GM18951 (cell line): ENCODE measurements at regions not wholly inside any gene's neighbourhood (a gene's known extent, or its start where the extent isn't known, plus 50 kb on each side); places are given as distances from the start of the nearest gene placed in this dataset.

ENCODE experiments used
- POLR2A ChIP-seq: IDR thresholded peaks from 4 replicates; pipeline ENCODE4 v1.6.1; 2011; ENCODE audit warnings: mild to moderate bottlenecking; ENCODE audit not compliant: insufficient read length, insufficient read depth; ENCODE audit errors: extremely low read depth
- in situ Hi-C: fragments of 300-500 bp; cut with MboI; formaldehyde crosslinking; loops from one replicate; pipeline ENCODE4 v1.12.0; 2022; ENCODE audit warnings: low sequenced_read_pairs, mixed read lengths, inconsistent platforms; ENCODE audit not compliant: unreplicated experiment

GRCh38 chr1:95954585-95954984, 720.6 kb downstream of the RWDD3 start:
- no peak for TF ChIP-seq POLR2A
- in situ Hi-C loops = no loop called here

GRCh38 chr1:95956215-95956614, 722.2 kb downstream of the RWDD3 start:
- in situ Hi-C loops = no loop called here
- TF ChIP-seq POLR2A = no peak

GRCh38 chr1:95957748-95958147, 723.7 kb downstream of the RWDD3 start:
- in situ Hi-C loops = no loop called here
- TF ChIP-seq POLR2A = no peak

- no peak for TF ChIP-seq POLR2A
- in situ Hi-C loops = no loop called here
These were observed 732.9 kb downstream of the RWDD3 start for GRCh38 chr1:95966866-95967265.

GRCh38 chr1:95974586-95974985, 740.6 kb downstream of the RWDD3 start:
- no peak for TF ChIP-seq POLR2A
- in situ Hi-C loops = no loop called here

GRCh38 chr1:95982711-95983110, 738.9 kb upstream of the PTBP2 start:
- in situ Hi-C loops = no loop called here
- no peak for TF ChIP-seq POLR2A

GRCh38 chr1:95983831-95984230, 737.8 kb upstream of the PTBP2 start:
- in situ Hi-C loops = no loop called here
- no peak for TF ChIP-seq POLR2A

GRCh38 chr1:95984798-95985374, 736.7 kb upstream of the PTBP2 start:
- no peak for TF ChIP-seq POLR2A
- in situ Hi-C loops = no loop called here

GRCh38 chr1:95990033-95990432, 731.6 kb upstream of the PTBP2 start:
- in situ Hi-C loops = no loop called here
- TF ChIP-seq POLR2A = no peak

GRCh38 chr1:95991787-95992520, 729.6 kb upstream of the PTBP2 start:
- in situ Hi-C loops = no loop called here
- no peak for TF ChIP-seq POLR2A

GRCh38 chr1:95994643-95995042, 726.9 kb upstream of the PTBP2 start:
- no peak for TF ChIP-seq POLR2A
- in situ Hi-C loops = no loop called here

- in situ Hi-C loops = no loop called here
- TF ChIP-seq POLR2A = no peak
These were observed 719.4 kb upstream of the PTBP2 start for GRCh38 chr1:96002201-96002600.

- TF ChIP-seq POLR2A = no peak
- in situ Hi-C loops = no loop called here
These were observed 718.3 kb upstream of the PTBP2 start for GRCh38 chr1:96002969-96003964.

- in situ Hi-C loops = no loop called here
These were observed 711.7 kb upstream of the PTBP2 start for GRCh38 chr1:96009831-96010434.

More at GRCh38 chr1:96009831-96010434, 711.7 kb upstream of the PTBP2 start:
- TF ChIP-seq POLR2A = no peak
